Spinal cord (tissue), 9 donors: ENCODE measurements at regions not wholly inside any gene's neighbourhood (a gene's known extent, or its start where the extent isn't known, plus 50 kb on each side); places are given as distances from the start of the nearest gene placed in this dataset.

Source experiments
- DNase-seq, 6 donors: peaks; one replicate each; pipeline versions ENCODE4 v3.0.0 to v3.0.0-alpha.2; 2013 to 2015; ENCODE audit warnings: low spot score in 6 of 6, low read depth in 4 of 6
- H3K27ac ChIP-seq: one replicate; pipeline ENCODE4 v1.5.1; 2013; ENCODE audit warnings: low read depth, low read length, control low read depth
- H3K27me3 ChIP-seq: one replicate; pipeline ENCODE4 v1.6.1; 2013; ENCODE audit warnings: low read length; ENCODE audit not compliant: control insufficient read depth, insufficient read depth
- H3K36me3 ChIP-seq: one replicate; pipeline ENCODE4 v1.6.1; 2013; ENCODE audit warnings: low read length; ENCODE audit not compliant: control insufficient read depth, insufficient read depth
- H3K4me1 ChIP-seq: one replicate; pipeline ENCODE4 v1.6.1; 2013; ENCODE audit warnings: low read length; ENCODE audit not compliant: control insufficient read depth, insufficient read depth
- H3K4me3 ChIP-seq: one replicate; pipeline ENCODE4 v1.5.1; 2013; ENCODE audit warnings: low read depth, low read length, control low read depth
- H3K9me3 ChIP-seq: one replicate; pipeline ENCODE4 v1.6.1; 2013; ENCODE audit warnings: low read length; ENCODE audit not compliant: control insufficient read depth, insufficient read depth
- WGBS: methylation state at CpG from one replicate; pipeline ENCODE4 v1.1.5; 2013; ENCODE audit warnings: missing lambda C conversion rate; ENCODE audit not compliant: insufficient coverage; 5-methylcytosine and 5-hydroxymethylcytosine counted together
- donor health status: healthy.

GRCh38 chr4:13236485-13236884, 247.7 kb downstream of the RAB28 start:
- 100% methylated on average over 2 of the region's 4 CpGs for WGBS

GRCh38 chr4:13233755-13234154, 250.4 kb downstream of the RAB28 start:
- Histone ChIP-seq H3K36me3 (no peaks in the 10 kb centered on the region), H3K27me3 (no peaks in the 10 kb centered on the region), H3K27ac (no peak overlapping the region), H3K4me1 (no peaks in the 10 kb centered on the region), H3K4me3 (no peak overlapping the region), H3K9me3 (peaks cover 2% of the 10 kb centered on the region)
- no peak for DNase-seq
- no CpG with 5 or more reads among the region's 1 CpG for WGBS

More at GRCh38 chr4:13236485-13236884, 247.7 kb downstream of the RAB28 start:
- H3K36me3 ChIP-seq = no peaks in the 10 kb centered on the region
- H3K4me3 ChIP-seq = no peak overlapping the region
- H3K9me3 ChIP-seq = no peaks in the 10 kb centered on the region
- no peaks in the 10 kb centered on the region for H3K27me3 ChIP-seq
- H3K27ac ChIP-seq = no peak overlapping the region
- DNase-seq = no peak
- no peaks in the 10 kb centered on the region for H3K4me1 ChIP-seq

GRCh38 chr4:13219971-13220370, 264.2 kb downstream of the RAB28 start:
- no CpG with 5 or more reads among the region's 4 CpGs for WGBS
- Histone ChIP-seq H3K27ac (no peak overlapping the region), H3K4me3 (no peak overlapping the region), H3K27me3 (no peaks in the 10 kb centered on the region), H3K4me1 (no peaks in the 10 kb centered on the region), H3K36me3 (no peaks in the 10 kb centered on the region), H3K9me3 (no peaks in the 10 kb centered on the region)
- no peak for DNase-seq

- peak in 3 of 6 donors; percentile 12 to 75 (median 38) for DNase-seq
- Histone ChIP-seq H3K27me3 (no peaks in the 10 kb centered on the region), H3K27ac (no peak overlapping the region), H3K4me1 (no peaks in the 10 kb centered on the region), H3K36me3 (no peaks in the 10 kb centered on the region), H3K9me3 (no peaks in the 10 kb centered on the region), H3K4me3 (no peak overlapping the region)
- 70% methylated on average over 2 of the region's 4 CpGs for WGBS
Observed at GRCh38 chr4:13218326-13218958, 265.7 kb downstream of the RAB28 start.

- WGBS = 100% methylated on average over 3 of the region's 5 CpGs
- DNase-seq = no peak
- Histone ChIP-seq H3K27me3 (no peaks in the 10 kb centered on the region), H3K27ac (no peak overlapping the region), H3K4me3 (no peak overlapping the region), H3K36me3 (no peaks in the 10 kb centered on the region), H3K4me1 (no peaks in the 10 kb centered on the region), H3K9me3 (no peaks in the 10 kb centered on the region)
Observed at GRCh38 chr4:13215560-13215959, 268.6 kb downstream of the RAB28 start.

- no peaks in the 10 kb centered on the region for H3K27me3 ChIP-seq
- no peak overlapping the region for H3K27ac ChIP-seq
- H3K9me3 ChIP-seq = no peaks in the 10 kb centered on the region
- H3K36me3 ChIP-seq = no peaks in the 10 kb centered on the region
- WGBS = no CpG with 5 or more reads among the region's 1 CpG
- no peaks in the 10 kb centered on the region for H3K4me1 ChIP-seq
- no peak for DNase-seq
- H3K4me3 ChIP-seq = no peak overlapping the region
Observed at GRCh38 chr4:13212936-13213335, 271.2 kb downstream of the RAB28 start.

- DNase-seq = no peak
- no peaks in the 10 kb centered on the region for H3K36me3 ChIP-seq
- H3K27ac ChIP-seq = no peak overlapping the region
- no peak overlapping the region for H3K4me3 ChIP-seq
- H3K9me3 ChIP-seq = no peaks in the 10 kb centered on the region
- 82% methylated on average over 3 of the region's 4 CpGs for WGBS
- no peaks in the 10 kb centered on the region for H3K4me1 ChIP-seq
- no peaks in the 10 kb centered on the region for H3K27me3 ChIP-seq
Observed at GRCh38 chr4:13209600-13209999, 274.5 kb downstream of the RAB28 start.

- H3K4me1 ChIP-seq = no peaks in the 10 kb centered on the region
- no peak overlapping the region for H3K4me3 ChIP-seq
- no peaks in the 10 kb centered on the region for H3K36me3 ChIP-seq
- H3K27ac ChIP-seq = no peak overlapping the region
- no peak for DNase-seq
- no peaks in the 10 kb centered on the region for H3K9me3 ChIP-seq
- WGBS = no CpG with 5 or more reads among the region's 3 CpGs
- H3K27me3 ChIP-seq = no peaks in the 10 kb centered on the region
Observed at GRCh38 chr4:13208558-13209193, 275.5 kb downstream of the RAB28 start.

GRCh38 chr4:13207226-13207625, 276.9 kb downstream of the RAB28 start:
- Histone ChIP-seq H3K27ac (no peak overlapping the region), H3K4me1 (no peaks in the 10 kb centered on the region), H3K4me3 (no peak overlapping the region), H3K36me3 (no peaks in the 10 kb centered on the region), H3K9me3 (no peaks in the 10 kb centered on the region), H3K27me3 (no peaks in the 10 kb centered on the region)
- DNase-seq = peak in 1 of 6 donors; percentile 54
- no CpG with 5 or more reads among the region's 1 CpG for WGBS

GRCh38 chr4:13203101-13203500, 281.0 kb downstream of the RAB28 start:
- no peak overlapping the region for H3K4me3 ChIP-seq
- WGBS = no CpG with 5 or more reads among the region's 1 CpG
- DNase-seq = no peak
- no peaks in the 10 kb centered on the region for H3K27me3 ChIP-seq
- H3K36me3 ChIP-seq = no peaks in the 10 kb centered on the region
- no peaks in the 10 kb centered on the region for H3K9me3 ChIP-seq
- H3K27ac ChIP-seq = no peak overlapping the region
- no peaks in the 10 kb centered on the region for H3K4me1 ChIP-seq
